ENCODE measurements at regions not wholly inside any gene's neighbourhood (a gene's known extent, or its start where the extent isn't known, plus 50 kb on each side); places are given as distances from the start of the nearest gene placed in this dataset.

GRCh38 chr19:31055454-31055853 is 293.8 kb downstream of the TSHZ3 start:
- no peaks in the 10 kb centered on the region for H4K20me1 ChIP-seq (ENCODE audit: insufficient read depth)
- no peak overlapping the region for H2AFZ ChIP-seq (ENCODE audit: low read depth, low read length)
- TF ChIP-seq CTCF (IDR thresholded peaks at IDR 0.05; ENCODE audit: poor library complexity, severe bottlenecking) (no peak), RAD21 (conservative IDR thresholded peaks at IDR 0.05) (no peak), POLR2AphosphoS5 (IDR thresholded peaks at IDR 0.05) (no peak), EP300 (conservative IDR thresholded peaks at IDR 0.05; ENCODE audit: poor library complexity, severe bottlenecking) (no peak), MXI1 (conservative IDR thresholded peaks at IDR 0.05; ENCODE audit: poor library complexity, severe bottlenecking) (no peak), REST (IDR thresholded peaks at IDR 0.05; ENCODE audit: borderline replicate concordance) (no peak), SMC3 (conservative IDR thresholded peaks at IDR 0.05; ENCODE audit: poor library complexity) (no peak), EZH2 (IDR thresholded peaks at IDR 0.05; ENCODE audit: borderline replicate concordance, insufficient read depth, low read length, poor library complexity, severe bottlenecking) (no peak), TAF1 (IDR thresholded peaks at IDR 0.05; ENCODE audit: low read depth) (no peak)
- H3K4me2 ChIP-seq (ENCODE audit: low read length): no peak overlapping the region
- no peaks in the 10 kb centered on the region for H3K79me2 ChIP-seq (replicated peaks; ENCODE audit: insufficient read depth, low read length)
- H3F3A ChIP-seq (ENCODE audit: insufficient read depth, low read length, poor library complexity, severe bottlenecking): no peaks in the 10 kb centered on the region
- H3K36me3 ChIP-seq (ENCODE audit: insufficient read depth, low read length): no peaks in the 10 kb centered on the region
- H3K4me3 ChIP-seq (ENCODE audit: low read length): no peak overlapping the region
- H3K9me2 ChIP-seq (ENCODE audit: insufficient read depth, low read length): no peaks in the 10 kb centered on the region
- H3K27ac ChIP-seq (ENCODE audit: low read length): no peak overlapping the region
- H3K27me3 ChIP-seq (ENCODE audit: insufficient read depth, low read depth, low read length): no peaks in the 10 kb centered on the region
- no peak overlapping the region for H3K9ac ChIP-seq (ENCODE audit: low read length)
- no peaks in the 10 kb centered on the region for H3K9me3 ChIP-seq (ENCODE audit: low read length)

- Histone ChIP-seq H3K36me3 (ENCODE audit: insufficient read depth, low read length) (no peaks in the 10 kb centered on the region), H3K9me3 (ENCODE audit: low read length) (no peaks in the 10 kb centered on the region), H3F3A (ENCODE audit: insufficient read depth, low read length, poor library complexity, severe bottlenecking) (no peaks in the 10 kb centered on the region), H3K4me3 (ENCODE audit: low read length) (no peak overlapping the region), H4K20me1 (ENCODE audit: insufficient read depth) (no peaks in the 10 kb centered on the region), H3K79me2 (replicated peaks; ENCODE audit: insufficient read depth, low read length) (no peaks in the 10 kb centered on the region), H3K4me2 (ENCODE audit: low read length) (no peak overlapping the region), H3K27ac (ENCODE audit: low read length) (no peak overlapping the region), H3K9me2 (ENCODE audit: insufficient read depth, low read length) (no peaks in the 10 kb centered on the region), H2AFZ (ENCODE audit: low read depth, low read length) (no peak overlapping the region), H3K9ac (ENCODE audit: low read length) (no peak overlapping the region), H3K27me3 (ENCODE audit: insufficient read depth, low read depth, low read length) (no peaks in the 10 kb centered on the region)
- TF ChIP-seq EZH2 (IDR thresholded peaks at IDR 0.05; ENCODE audit: borderline replicate concordance, insufficient read depth, low read length, poor library complexity, severe bottlenecking): no peak
- TF ChIP-seq RAD21 (conservative IDR thresholded peaks at IDR 0.05): peak; percentile 52
- TF ChIP-seq EP300 (conservative IDR thresholded peaks at IDR 0.05; ENCODE audit: poor library complexity, severe bottlenecking): no peak
- no peak for TF ChIP-seq REST (IDR thresholded peaks at IDR 0.05; ENCODE audit: borderline replicate concordance)
- peak; percentile 31 for TF ChIP-seq SMC3 (conservative IDR thresholded peaks at IDR 0.05; ENCODE audit: poor library complexity)
- TF ChIP-seq TAF1 (IDR thresholded peaks at IDR 0.05; ENCODE audit: low read depth): no peak
- TF ChIP-seq CTCF (IDR thresholded peaks at IDR 0.05; ENCODE audit: poor library complexity, severe bottlenecking): peak; percentile 39
- TF ChIP-seq MXI1 (conservative IDR thresholded peaks at IDR 0.05; ENCODE audit: poor library complexity, severe bottlenecking): no peak
Observed at GRCh38 chr19:31054430-31054829, 294.8 kb downstream of the TSHZ3 start.

Data from neural cell (in vitro differentiated cells).